ENCODE measurements at regions not wholly inside any gene's neighbourhood (a gene's known extent, or its start where the extent isn't known, plus 50 kb on each side); places are given as distances from the start of the nearest gene placed in this dataset.

GRCh38 chr4:42306221-42307109 is 90.8 kb upstream of the SHISA3 start:
- Histone ChIP-seq H3K18ac (ENCODE audit: low read depth, low read length) (no peak overlapping the region; the same call in 1 of the 2 replicates), H3K9me3 (ENCODE audit: control insufficient read depth, insufficient read depth, low read length) (no peaks in the 10 kb centered on the region), H3K9ac (ENCODE audit: low read depth, low read length) (no peak overlapping the region), H3K4me2 (ENCODE audit: low read depth, low read length) (no peak overlapping the region), H2BK20ac (ENCODE audit: low read depth, low read length) (no peak overlapping the region), H3K4me1 (ENCODE audit: control insufficient read depth, insufficient read depth, low read length) (peaks cover 2% of the 10 kb centered on the region; the same call in 1 of the 2 replicates), H3K14ac (replicated peaks; ENCODE audit: low read depth, low read length) (no peak overlapping the region), H4K91ac (ENCODE audit: insufficient read depth, low read depth, low read length) (no peak overlapping the region), H3K36me3 (ENCODE audit: control insufficient read depth, insufficient read depth, low read length) (no peaks in the 10 kb centered on the region), H3K79me1 (ENCODE audit: low read depth in 1 of 2, low read length in 2 of 2) (no peaks in the 10 kb centered on the region), H2AK9ac (replicated peaks; ENCODE audit: low read depth, low read length, poor library complexity) (no peak overlapping the region), H3K27me3 (ENCODE audit: control insufficient read depth, insufficient read depth, low read length) (no peaks in the 10 kb centered on the region; the same call in 1 of the 2 replicates), H3K23ac (ENCODE audit: low read depth, low read length) (no peak overlapping the region), H4K5ac (ENCODE audit: low read depth, low read length) (no peak overlapping the region; the same call in 1 of the 2 replicates), H2BK120ac (ENCODE audit: low read depth, low read length) (no peak overlapping the region), H2AK5ac (ENCODE audit: low read depth, low read length) (no peak overlapping the region), H3K56ac (ENCODE audit: extremely low read depth, insufficient read depth, low read length) (no peak overlapping the region), H2BK5ac (ENCODE audit: low read depth, low read length, poor library complexity, severe bottlenecking) (no peak overlapping the region), H4K8ac (ENCODE audit: low read depth in 2 of 2, low read length in 2 of 2) (no peak overlapping the region), H3K4ac (ENCODE audit: low read depth, low read length) (no peak overlapping the region), H3K27ac (ENCODE audit: insufficient read depth, low read length) (peak overlapping the region; percentile 16; the same call in 1 of the 2 replicates), H3K4me3 (ENCODE audit: insufficient read depth, low read depth, low read length) (no peak overlapping the region), H2AFZ (replicated peaks; ENCODE audit: low read length, poor library complexity) (no peak overlapping the region), H3K9me1 (ENCODE audit: insufficient read depth, low read length) (no peaks in the 10 kb centered on the region), H2BK15ac (ENCODE audit: low read depth, low read length) (no peak overlapping the region), H4K20me1 (ENCODE audit: insufficient read depth, low read length) (no peaks in the 10 kb centered on the region)
- CTCF ChIA-PET = no interaction called here
- in situ Hi-C loops (cut with MboI; ENCODE audit: low sequenced_read_pairs) (no loop called here), dilution Hi-C loops (cut with HindIII; ENCODE audit: low sequenced_read_pairs, unreplicated experiment) (no loop called here), intact Hi-C loops (cut with micrococcal nuclease) (no loop called here)
- ATAC-seq (ENCODE audit: low read depth) (peak; percentile 29; the same call in 1 of the 2 replicates), DNase-seq (no peak)
- WGBS, 2 experiments (ENCODE audit: extremely low coverage in 2 of 2, insufficient read length in 1 of 2) = 90% methylated on average over 2 of the region's 11 CpGs; no CpG with 5 or more reads in 1 of the 2 experiments
- POLR2A ChIA-PET (ENCODE audit: unreplicated experiment) = no interaction called here
- no peak for TF ChIP-seq RFX5 (IDR thresholded peaks at IDR 0.05; ENCODE audit: low read depth, low read length)
- no peak for TF ChIP-seq RAD21 (IDR thresholded peaks at IDR 0.05; ENCODE audit: low read length)
- no peak for TF ChIP-seq BHLHE40 (IDR thresholded peaks at IDR 0.05; ENCODE audit: low read depth, low read length)
- TF ChIP-seq CEBPB (IDR thresholded peaks at IDR 0.05; ENCODE audit: low read depth, low read length) = no peak
- BruUV-seq (replicated peaks) = no TSS peak

Data from IMR-90 (cell line).